Kasumi-1 (cell line): ENCODE measurements at regions not wholly inside any gene's neighbourhood (a gene's known extent, or its start where the extent isn't known, plus 50 kb on each side); places are given as distances from the start of the nearest gene placed in this dataset.

Experiments used
- DNase-seq, 2 experiments: peaks; one replicate each; lab custom pipeline; 2025; lab: John Stamatoyannopoulos, UW

DNA sequence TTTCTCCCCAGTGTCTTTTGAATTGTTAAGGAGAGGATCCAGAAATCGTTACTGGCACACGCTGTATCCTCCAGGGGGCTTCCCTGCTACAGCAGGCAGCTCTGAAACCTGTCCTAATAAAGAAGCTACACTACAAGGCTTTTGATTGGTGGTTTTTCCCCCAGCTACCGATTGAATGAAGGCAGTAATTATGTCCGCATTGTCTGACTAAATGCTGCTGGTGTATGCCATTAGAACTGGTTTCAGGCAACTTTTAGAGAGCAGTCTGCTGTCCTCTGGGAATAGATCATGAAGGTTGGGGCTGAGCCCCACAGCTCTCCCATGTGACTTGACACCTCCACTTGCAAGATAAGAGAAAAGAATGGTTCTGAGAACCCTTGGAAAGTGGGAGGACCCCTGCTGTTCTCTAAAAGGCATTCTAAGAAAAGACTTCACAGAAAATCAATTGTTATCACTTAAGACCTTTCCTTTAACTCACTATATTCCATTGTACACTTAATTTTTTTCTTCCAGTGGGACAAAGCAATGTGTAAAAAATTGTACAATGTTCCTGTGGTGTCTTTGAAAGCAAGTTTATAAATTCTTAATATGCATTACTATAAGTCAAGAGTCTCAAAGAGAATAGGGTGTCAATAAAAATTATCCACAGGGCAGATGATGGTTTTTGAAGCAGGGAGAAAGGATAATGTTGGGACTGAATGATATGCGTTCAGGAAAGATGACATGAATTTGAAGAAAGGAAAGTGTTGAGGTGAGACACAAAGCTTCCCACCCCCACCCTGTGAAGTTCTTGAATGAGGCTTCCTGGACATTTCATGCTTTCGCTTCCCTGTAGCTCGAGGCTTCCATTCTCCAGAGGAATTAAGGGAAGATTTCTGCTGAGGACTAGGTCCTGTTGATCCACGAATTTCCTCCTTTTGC lies 53.0 kb upstream of the DAZL start:
- DNase-seq = peak; percentile 14 to 27

DNA sequence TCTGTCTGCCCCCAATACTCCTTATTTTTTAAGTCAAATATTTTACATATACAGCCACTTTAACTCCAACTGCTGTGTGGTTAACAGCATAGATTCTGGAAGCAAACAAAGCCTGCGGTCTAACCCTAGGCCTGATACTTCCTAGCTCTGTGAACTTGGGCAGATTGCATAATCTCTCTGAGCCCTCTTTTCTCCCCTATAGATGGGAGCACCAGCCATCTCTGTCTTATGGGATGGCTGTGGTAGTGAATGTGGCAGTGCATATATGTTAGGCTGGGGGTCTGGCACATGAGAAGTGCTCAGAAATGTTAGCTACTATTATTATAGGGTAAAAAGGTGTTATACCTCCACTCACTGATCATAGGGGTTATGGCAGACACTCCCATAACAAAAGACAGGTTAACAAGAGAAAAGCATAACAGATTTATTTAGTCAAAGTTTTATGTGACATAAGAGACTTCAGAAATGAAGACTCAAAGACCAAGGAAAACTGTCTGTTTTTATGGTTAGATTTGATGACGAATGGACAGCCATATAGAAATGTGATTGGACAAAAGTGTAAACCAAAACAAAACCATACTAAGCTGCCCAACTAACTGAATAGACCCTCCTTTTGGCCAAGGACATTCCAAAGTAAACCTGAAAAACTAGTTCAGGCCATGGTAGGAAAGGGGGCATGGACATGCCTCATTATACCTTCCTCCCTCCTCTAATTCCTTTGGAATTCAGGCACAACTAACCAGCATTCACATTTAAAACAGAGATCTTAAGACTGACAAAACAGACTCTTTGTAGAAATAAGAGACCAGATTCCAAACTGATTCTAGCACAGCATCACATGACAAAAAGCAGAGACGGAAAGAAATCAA lies 53.9 kb upstream of the DAZL start:
- DNase-seq = peak; percentile 47 to 52

DNA sequence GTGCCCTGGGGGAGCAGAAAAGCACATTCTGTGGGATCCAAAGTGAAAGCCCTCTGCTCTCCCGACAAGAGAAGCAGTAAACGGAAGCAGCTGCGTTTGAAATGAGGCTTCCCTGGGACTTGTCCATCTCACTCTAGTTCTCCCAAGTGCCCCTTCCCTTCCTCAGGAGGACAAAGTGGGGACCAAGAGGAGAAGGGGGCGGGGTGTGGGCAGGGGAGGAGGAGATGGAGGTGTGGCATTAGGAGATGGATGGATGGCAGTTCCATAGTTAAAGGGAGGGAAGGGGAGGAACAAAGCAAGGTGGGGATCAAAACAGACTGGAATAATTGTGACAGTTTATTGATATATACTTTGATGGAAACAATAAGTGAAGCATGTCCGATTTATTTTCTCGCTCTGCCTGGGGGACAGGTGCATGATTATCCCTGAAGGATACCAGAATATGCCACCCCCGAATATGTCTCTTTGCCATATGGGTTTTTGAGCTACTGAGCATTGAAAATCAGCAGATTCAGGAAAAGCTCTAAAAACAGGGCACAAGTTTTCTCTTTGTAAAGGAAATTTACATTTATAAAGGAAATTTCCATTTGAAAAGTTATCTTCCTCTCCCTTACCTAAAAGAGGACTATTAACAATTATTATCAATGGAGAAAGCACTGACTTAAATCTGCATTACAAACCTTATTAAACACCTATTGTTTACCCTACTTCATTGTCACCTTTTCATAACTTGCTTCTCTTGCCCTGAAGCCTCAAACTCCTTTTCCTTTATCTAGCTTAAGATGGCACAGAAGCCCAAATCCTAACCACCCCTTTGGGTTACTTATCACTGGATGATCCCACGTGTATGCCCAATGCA lies 58.9 kb upstream of the DAZL start:
- no peak for DNase-seq

DNA sequence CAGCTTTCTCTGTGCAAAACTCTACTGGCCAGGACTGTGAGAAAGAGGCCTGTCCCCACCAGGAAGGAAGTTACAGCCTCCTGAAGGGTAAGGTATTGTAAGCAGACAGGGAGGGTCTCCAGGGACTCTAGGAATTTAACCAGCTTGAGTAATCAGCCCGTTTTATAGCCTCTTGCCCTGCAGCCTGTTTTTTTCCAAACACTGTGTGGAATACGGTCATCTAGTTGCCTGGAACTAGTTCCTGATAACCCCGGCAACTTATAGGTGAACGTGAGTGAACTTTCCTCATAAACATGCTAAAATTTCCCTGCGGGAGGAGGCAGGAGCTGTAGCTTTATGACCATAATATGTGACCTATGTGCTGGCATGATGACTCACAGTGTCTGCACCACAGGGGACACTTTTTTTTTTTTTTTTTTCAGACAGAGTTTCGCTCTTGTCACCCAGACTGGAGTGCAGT lies 60.1 kb upstream of the DAZL start:
- DNase-seq = no peak

DNA sequence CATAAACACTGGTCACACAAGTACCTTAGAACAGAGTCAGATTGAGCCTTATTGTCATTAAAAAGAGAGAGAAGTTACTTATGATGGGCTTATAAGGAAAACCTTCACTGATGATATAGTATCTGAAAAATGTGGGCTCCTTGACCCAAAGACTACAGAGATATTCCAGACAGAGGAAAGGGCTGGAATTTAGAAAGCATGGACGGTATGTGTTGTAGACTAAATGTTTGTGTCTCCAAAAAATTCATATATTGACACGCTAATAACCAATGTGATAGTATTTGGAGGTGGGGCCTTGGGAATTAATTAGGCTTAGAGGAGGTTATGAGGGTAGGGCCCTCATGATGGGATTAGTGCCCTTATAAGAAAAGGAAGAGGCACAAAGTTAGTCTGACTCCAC lies 61.0 kb upstream of the DAZL start:
- no peak for DNase-seq

DNA sequence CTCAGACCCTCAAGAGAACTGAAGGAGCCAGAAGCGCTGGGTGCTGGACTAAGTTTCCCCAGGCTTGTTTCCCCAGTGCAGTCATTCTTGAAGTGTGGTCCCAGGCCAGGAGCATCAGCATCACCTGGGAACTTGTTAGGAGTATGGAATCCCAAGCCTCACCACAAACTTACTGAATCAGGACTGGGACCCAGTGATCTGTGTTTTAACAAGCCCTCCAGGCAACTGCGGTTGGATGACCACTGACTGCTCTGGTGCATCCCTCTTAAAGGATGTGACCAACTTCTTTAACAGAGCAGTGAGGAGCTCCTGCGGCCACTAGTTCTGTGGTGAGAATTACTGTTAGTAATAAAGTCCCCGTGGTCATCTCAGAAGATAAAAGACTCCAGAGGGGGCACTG lies 62.4 kb upstream of the DAZL start:
- no peak for DNase-seq

- peak in 1 of 2 experiments; percentile 12 for DNase-seq
These were observed 63.7 kb upstream of the DAZL start for GRCh38 chr3:16668776-16669545.

DNA sequence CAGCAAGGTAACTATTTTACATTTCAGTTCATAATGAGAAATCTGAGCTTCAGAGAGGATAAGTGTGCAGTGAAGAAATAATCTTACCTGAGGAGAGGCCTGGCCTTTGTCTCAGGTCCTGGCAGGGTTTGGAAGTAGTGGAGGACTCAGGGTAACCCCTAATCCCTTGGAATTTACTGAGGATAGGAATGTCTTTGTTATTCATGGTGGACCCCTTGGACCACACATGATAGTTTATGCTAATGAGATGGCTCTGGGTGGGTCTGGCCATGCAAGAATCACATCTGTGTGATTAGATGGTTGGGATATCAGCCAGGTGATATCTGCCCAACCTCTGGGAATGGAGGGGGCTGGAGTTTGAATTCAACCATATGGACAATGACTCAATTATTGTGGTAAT lies 65.0 kb upstream of the DAZL start:
- DNase-seq = no peak

DNA sequence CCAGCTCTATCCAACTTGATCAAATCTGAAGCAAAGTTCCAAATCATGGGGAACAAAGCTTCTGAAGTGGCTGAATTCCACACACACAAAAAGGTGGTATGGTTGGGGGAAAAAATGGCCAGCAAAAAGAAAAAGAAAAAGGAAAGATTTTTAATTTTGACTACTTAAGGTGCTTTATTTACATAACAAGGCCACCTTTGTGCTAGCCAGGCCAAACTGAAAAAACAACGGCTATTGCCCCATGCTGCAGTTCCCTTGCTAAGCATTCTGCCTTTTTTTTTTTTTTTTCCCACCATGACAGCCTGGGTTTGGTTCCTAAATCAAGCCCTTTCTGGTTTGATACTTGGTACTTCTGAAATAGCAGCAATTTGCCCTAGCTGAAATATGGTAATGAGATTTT lies 66.5 kb upstream of the DAZL start:
- no peak for DNase-seq

GRCh38 chr3:16673530-16673929 lies 68.3 kb upstream of the DAZL start:
- no peak for DNase-seq

- no peak for DNase-seq
These were observed 70.6 kb upstream of the DAZL start for GRCh38 chr3:16675805-16676204.

GRCh38 chr3:16686679-16687078 lies 81.5 kb upstream of the DAZL start:
- DNase-seq = no peak

- DNase-seq = no peak
These were observed 82.0 kb upstream of the DAZL start for GRCh38 chr3:16687221-16687620.

GRCh38 chr3:16692486-16693344 lies 87.5 kb upstream of the DAZL start:
- no peak for DNase-seq

GRCh38 chr3:16693820-16694219 lies 88.6 kb upstream of the DAZL start:
- no peak for DNase-seq

DNA sequence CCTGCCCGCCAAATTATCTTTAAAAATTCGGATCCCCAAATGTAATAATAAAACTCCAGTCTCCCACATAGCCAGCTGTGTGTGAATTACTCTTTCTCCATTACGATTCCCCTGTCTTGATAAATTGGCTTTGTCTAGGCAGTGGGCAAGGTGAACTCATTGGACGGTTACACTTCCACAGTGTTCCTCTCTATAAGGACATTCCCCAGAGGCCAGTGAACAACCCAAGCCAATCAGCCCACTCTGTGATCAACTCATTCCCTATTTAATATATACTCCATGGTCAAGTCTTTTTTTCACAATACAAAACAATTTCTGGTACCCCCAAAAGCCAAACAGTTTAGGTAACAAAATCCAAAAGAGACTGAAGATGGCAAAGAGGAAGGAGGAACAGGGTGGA lies 90.5 kb upstream of the DAZL start:
- DNase-seq = no peak

DNA sequence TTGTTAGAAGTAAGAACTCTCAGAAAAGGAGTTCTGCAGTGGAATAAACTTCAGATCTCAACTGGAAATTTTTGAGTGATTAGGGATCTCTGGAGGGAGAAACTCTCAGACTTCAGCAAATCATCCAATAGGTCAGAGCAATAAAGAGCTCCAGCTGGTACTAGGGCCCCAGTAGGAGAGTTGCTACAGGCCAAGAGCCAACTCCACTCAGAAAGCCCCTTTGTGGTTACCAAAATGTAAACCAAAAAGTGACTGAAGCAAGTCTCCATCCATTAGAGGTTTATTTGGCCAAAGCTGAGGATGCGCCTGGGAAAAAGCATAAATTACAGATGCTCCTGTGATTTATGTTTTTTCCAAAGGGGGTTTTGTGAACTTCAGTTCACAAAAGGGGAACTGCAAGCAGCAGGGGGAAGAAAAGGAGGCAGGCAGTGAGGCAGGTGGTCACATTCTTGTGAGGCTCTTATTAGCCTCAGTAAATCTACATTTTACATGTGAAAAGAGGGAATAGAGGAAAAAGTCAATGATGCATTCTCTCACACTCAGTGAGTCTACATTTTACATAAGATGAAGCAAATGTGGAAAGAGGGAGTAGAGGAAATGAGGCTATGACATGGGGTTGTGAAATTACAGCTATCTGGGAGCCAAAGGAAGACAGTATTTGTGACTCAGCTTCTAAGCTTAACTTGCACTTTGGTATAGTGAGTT lies 92.4 kb upstream of the DAZL start:
- DNase-seq = peak; percentile 46 to 76

DNA sequence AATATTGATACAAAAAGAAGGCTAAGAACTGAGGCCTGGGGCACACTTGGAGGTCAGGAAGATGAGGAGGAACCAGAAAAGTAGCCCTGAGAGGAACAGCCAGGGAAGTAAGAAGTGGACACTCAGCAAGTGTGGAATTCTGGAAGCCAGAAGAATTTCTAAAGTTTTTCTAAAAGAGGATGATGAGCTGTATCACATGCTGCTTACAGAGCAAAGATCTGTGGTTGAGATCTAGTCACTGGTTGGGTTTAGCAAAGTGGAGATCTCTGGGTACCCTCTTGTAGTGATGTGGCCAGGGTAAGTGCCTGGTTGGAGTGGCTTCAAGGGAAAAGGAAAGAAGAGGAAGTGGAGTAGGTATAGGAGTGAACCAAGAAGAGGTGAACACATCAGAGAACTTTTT lies 95.4 kb upstream of the DAZL start:
- no peak for DNase-seq

- DNase-seq = peak; percentile 57 to 65
These were observed 99.7 kb upstream of the DAZL start for GRCh38 chr3:16704941-16705340.

DNA sequence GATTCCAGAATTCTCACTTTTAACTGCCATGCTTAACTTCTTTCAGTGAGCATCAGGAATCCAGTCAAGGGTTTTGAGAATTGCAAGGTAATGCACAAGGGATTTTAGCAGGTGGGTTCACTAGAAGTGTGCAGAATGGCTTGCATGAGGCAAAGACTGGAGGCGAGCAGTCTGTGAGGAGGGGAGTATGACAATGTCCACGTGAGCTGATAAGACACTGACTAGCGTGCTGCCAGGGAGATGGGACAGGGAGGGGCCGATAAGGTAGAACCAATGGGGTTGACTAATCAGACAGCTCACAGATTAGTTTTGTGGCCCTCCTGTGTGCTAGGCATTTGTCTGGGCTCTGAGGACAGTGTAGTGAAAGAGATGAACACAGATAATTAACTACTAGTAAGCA lies 102.0 kb upstream of the DAZL start:
- no peak for DNase-seq
